Tibial nerve (tissue), 4 donors: ENCODE measurements at regions not wholly inside any gene's neighbourhood (a gene's known extent, or its start where the extent isn't known, plus 50 kb on each side); places are given as distances from the start of the nearest gene placed in this dataset.

Experiments
- CTCF ChIP-seq, 5 experiments: fragments of 200-600 bp in 3 of 5; fragments of 450-650 bp in 2 of 5; sonication (generic) in 3 of 5; IDR thresholded peaks; one replicate each; pipeline ENCODE4 v1.5.1; 2016 to 2019; ENCODE audit warnings: antibody characterized with exemption in 5 of 5, mild to moderate bottlenecking in 3 of 5, moderate library complexity in 2 of 5
- EP300 ChIP-seq, 2 donors: sonication (generic); formaldehyde crosslinking; IDR thresholded peaks; one replicate each; pipeline ENCODE4 v1.6.1; 2017; ENCODE audit warnings: antibody characterized with exemption in 2 of 2, mild to moderate bottlenecking in 1 of 2
- POLR2A ChIP-seq, 2 donors: fragments of 450-650 bp; IDR thresholded peaks; one replicate each; pipeline ENCODE4 v1.6.1; 2017; ENCODE audit warnings: antibody characterized with exemption in 2 of 2, mild to moderate bottlenecking in 2 of 2, moderate library complexity in 2 of 2

- TF ChIP-seq CTCF (IDR thresholded peaks at IDR 0.05) (no peak), POLR2A (IDR thresholded peaks at IDR 0.05) (no peak), EP300 (IDR thresholded peaks at IDR 0.05) (no peak)
These were observed 167.6 kb upstream of the WWC1 start for GRCh38 chr5:168123631-168124528.
